HepG2 (cell line): ENCODE measurements at regions not wholly inside any gene's neighbourhood (a gene's known extent, or its start where the extent isn't known, plus 50 kb on each side); places are given as distances from the start of the nearest gene placed in this dataset.

Source experiments
- ATAC-seq: fragments of 200-7000 bp; cut with Tn5 transposase; 3 replicates; pipeline ENCODE4 v1.9.1; 2020; ENCODE audit warnings: mild to moderate bottlenecking, moderate library complexity
- BruUV-seq: library from RNA; stranded (reverse); fragments of 400-500 nt; replicated peaks from 2 replicates; lab custom pipeline; 2021; lab: Mats Ljungman, UMichigan
- CTCF ChIA-PET: fragments of 300-600 bp; formaldehyde crosslinking; extraction: SDS; loops from one replicate; lab custom pipeline; 2021; ENCODE audit warnings: low total read pairs, inconsistent platforms, low intra/inter-chr PET ratio; lab: Yijun Ruan, JAX
- POLR2A ChIA-PET: fragments of 350-600 bp; sonication (Branson Sonifier 250); formaldehyde crosslinking; loops from one replicate; lab custom pipeline; 2020; ENCODE audit warnings: antibody characterized with exemption, inconsistent platforms; lab: Yijun Ruan, JAX
- DNase-seq: peaks from one replicate; pipeline ENCODE4 v3.0.0-alpha.2; 2015; ENCODE audit warnings: low spot score
- FAIRE-seq: peaks from 3 replicates; lab custom pipeline; 2011; peaks lifted over from hg19 to GRCh38; lab: Jason Lieb, UNC
- H2AFZ ChIP-seq: one replicate; pipeline ENCODE4 v1.6.1; 2011; ENCODE audit warnings: low read length, inconsistent platforms
- H3K27ac ChIP-seq: fragments of 300-600 bp; 3 replicates; pipeline ENCODE4 v1.8.0; 2011; ENCODE audit warnings: mixed run types, mild to moderate bottlenecking, mixed read lengths, low read length, inconsistent platforms; ENCODE audit not compliant: insufficient read depth; ENCODE audit errors: extremely low read length
- H3K27me3 ChIP-seq, 2 experiments: fragments of 200-600 bp in 1 of 2; 2 replicates in 1 of 2; 3 replicates in 1 of 2; pipeline versions ENCODE4 v1.6.0 to v1.8.0; 2011; ENCODE audit warnings: low read length in 2 of 2, mild to moderate bottlenecking in 2 of 2, moderate library complexity in 2 of 2, inconsistent platforms in 1 of 2; ENCODE audit not compliant: insufficient read depth in 2 of 2, control insufficient read depth in 1 of 2
- H3K36me3 ChIP-seq, 2 experiments: fragments of 200-600 bp in 1 of 2; replicated peaks in 1 of 2; 2 replicates in 1 of 2; 3 replicates in 1 of 2; pipeline versions ENCODE4 v1.5.1 to v1.8.0; 2011; ENCODE audit warnings: low read length in 2 of 2, inconsistent platforms in 1 of 2; ENCODE audit not compliant: insufficient read depth in 2 of 2, control insufficient read depth in 1 of 2
- H3K4me1 ChIP-seq: 2 replicates; pipeline ENCODE4 v1.5.1; 2012; ENCODE audit warnings: low read length, inconsistent platforms; ENCODE audit not compliant: insufficient read depth
- H3K4me2 ChIP-seq: 2 replicates; pipeline ENCODE4 v1.6.0; 2011; ENCODE audit warnings: low read depth, low read length, inconsistent platforms
- H3K4me3 ChIP-seq, 3 experiments: fragments of 200-600 bp in 1 of 3; sonication (generic), shearing (Covaris generic) in 1 of 3; replicated peaks in 1 of 3; 2 replicates each; pipeline ENCODE4 v1.5.1; 2011 to 2016; ENCODE audit warnings: low read length in 3 of 3, inconsistent platforms in 2 of 3, low read depth in 2 of 3, mild to moderate bottlenecking in 2 of 3, control low read depth in 1 of 3, mixed read lengths in 1 of 3; ENCODE audit not compliant: insufficient read depth in 1 of 3
- H3K79me2 ChIP-seq: one replicate; pipeline ENCODE4 v1.6.1; 2011; ENCODE audit warnings: low read length, inconsistent platforms; ENCODE audit not compliant: insufficient read depth
- H3K9ac ChIP-seq: 2 replicates; pipeline ENCODE4 v1.6.0; 2011; ENCODE audit warnings: mild to moderate bottlenecking, low read depth, low read length, inconsistent platforms; ENCODE audit not compliant: insufficient read depth
- H3K9me3 ChIP-seq: 2 replicates; pipeline ENCODE4 v1.5.1; 2012; ENCODE audit warnings: mild to moderate bottlenecking, low read length
- H4K20me1 ChIP-seq: 2 replicates; pipeline ENCODE4 v1.6.0; 2011; ENCODE audit warnings: inconsistent platforms, mild to moderate bottlenecking, low read length, moderate library complexity; ENCODE audit not compliant: insufficient read depth
- ADNP ChIP-seq: sonication (generic); formaldehyde crosslinking; IDR thresholded peaks from 2 replicates; pipeline ENCODE4 v1.4.0; 2020; ENCODE audit warnings: missing genetic modification reagents
- ELF4 ChIP-seq: sonication (generic); formaldehyde crosslinking; IDR thresholded peaks from 2 replicates; pipeline ENCODE4 v1.5.0; 2020; ENCODE audit warnings: missing genetic modification reagents, mild to moderate bottlenecking, moderate library complexity, borderline replicate concordance
- FOXK2 ChIP-seq: fragments of 450-650 bp; IDR thresholded peaks from 2 replicates; pipeline ENCODE4 v1.6.1; 2016
- HMGXB4 ChIP-seq, 2 experiments: sonication (generic) in 1 of 2; formaldehyde crosslinking in 1 of 2; IDR thresholded peaks; 2 replicates each; pipeline versions ENCODE4 v1.4.0 to v1.6.1; 2018 to 2020; ENCODE audit warnings: missing genetic modification reagents in 2 of 2, borderline replicate concordance in 1 of 2, low read depth in 1 of 2, mild to moderate bottlenecking in 1 of 2, missing biosample characterization in 1 of 2
- JUNB ChIP-seq: sonication (generic); formaldehyde crosslinking; IDR thresholded peaks from 2 replicates; pipeline ENCODE4 v1.8.0; 2022; ENCODE audit warnings: missing genetic modification reagents, mild to moderate bottlenecking, borderline replicate concordance
- LRRFIP1 ChIP-seq: sonication (generic); formaldehyde crosslinking; conservative IDR thresholded peaks from 2 replicates; pipeline ENCODE4 v1.4.0; 2020; ENCODE audit warnings: missing genetic modification reagents
- RARA ChIP-seq: IDR thresholded peaks from 2 replicates; pipeline ENCODE4 v1.6.1; 2016; ENCODE audit warnings: missing genetic modification reagents, missing compliant biosample characterization
- TBX2 ChIP-seq: sonication (generic); formaldehyde crosslinking; IDR thresholded peaks from 2 replicates; pipeline ENCODE4 v1.5.0; 2020; ENCODE audit warnings: missing genetic modification reagents, mild to moderate bottlenecking, borderline replicate concordance
- ZNF549 ChIP-seq: sonication (generic); formaldehyde crosslinking; IDR thresholded peaks from 2 replicates; pipeline ENCODE4 v1.5.0; 2020; ENCODE audit warnings: missing genetic modification reagents
- WGBS: methylation state at CpG from one replicate; pipeline ENCODE4 v1.1.6; 2017; ENCODE audit warnings: low lambda C conversion rate; 5-methylcytosine and 5-hydroxymethylcytosine counted together
- in situ Hi-C: cut with HindIII; loops from 2 replicates; pipeline ENCODE4 v1.10.0; 2017; ENCODE audit warnings: low pct_unique_long_range_greater_than_20kb; ENCODE audit not compliant: extremely low pct_ligation_motif_present
- intact Hi-C: fragments of 100-400 bp; cut with micrococcal nuclease; formaldehyde crosslinking; loops from one replicate; pipeline ENCODE4 v1.10.0; 2022; ENCODE audit not compliant: unreplicated experiment
- TF ChIP-seq, protein P1 (sequence below): sonication (generic); formaldehyde crosslinking; conservative IDR thresholded peaks from 2 replicates; pipeline ENCODE4 v1.8.0; 2022; ENCODE audit warnings: low read depth, missing genetic modification reagents

DNA sequence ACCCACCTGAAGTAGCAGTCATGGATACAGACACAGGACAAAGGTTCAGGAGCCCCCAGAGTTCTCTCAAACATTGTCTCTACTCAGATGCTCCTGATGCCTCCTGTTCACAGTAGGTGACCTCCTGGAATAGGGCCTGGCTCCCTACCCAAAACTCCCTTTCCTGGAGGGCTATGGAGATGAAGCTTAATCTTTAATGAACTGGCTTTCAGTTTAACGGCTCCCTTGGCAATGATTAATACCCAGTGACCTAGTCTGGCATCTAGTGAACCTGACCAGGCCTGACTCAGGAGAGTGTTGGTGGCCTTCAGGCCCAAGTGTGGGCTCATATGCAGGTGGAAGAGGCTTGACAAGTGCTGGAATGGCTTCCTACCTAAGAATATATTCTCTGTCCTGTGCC, 65.2 kb upstream of the TRABD2B start:
- BruUV-seq = no TSS peak
- POLR2A ChIA-PET = no interaction called here
- no peak overlapping the region for H3K4me2 ChIP-seq
- intact Hi-C loops (no loop called here), in situ Hi-C loops (no loop called here)
- no peak for ATAC-seq
- no peak overlapping the region for H3K4me3 ChIP-seq
- peaks cover 8% of the 10 kb centered on the region; the same call in 1 of the 2 replicates for H3K4me1 ChIP-seq
- no peaks in the 10 kb centered on the region for H3K9me3 ChIP-seq
- DNase-seq = no peak
- H2AFZ ChIP-seq = no peak overlapping the region
- FAIRE-seq = no peak
- TF ChIP-seq HMGXB4 (CRISPR knock-in tag; IDR thresholded peaks at IDR 0.05; ENCODE audit: borderline replicate concordance in 1 of 2, low read depth in 1 of 2) (no peak), ELF4 (CRISPR knock-in tag) (no peak), TBX2 (CRISPR knock-in tag) (no peak), ZNF549 (CRISPR knock-in tag) (no peak), LRRFIP1 (CRISPR knock-in tag) (no peak), FOXK2 (no peak), RARA (CRISPR knock-in tag) (no peak), JUNB (no peak), ADNP (CRISPR knock-in tag) (no peak)
- TF ChIP-seq, protein P1, sequence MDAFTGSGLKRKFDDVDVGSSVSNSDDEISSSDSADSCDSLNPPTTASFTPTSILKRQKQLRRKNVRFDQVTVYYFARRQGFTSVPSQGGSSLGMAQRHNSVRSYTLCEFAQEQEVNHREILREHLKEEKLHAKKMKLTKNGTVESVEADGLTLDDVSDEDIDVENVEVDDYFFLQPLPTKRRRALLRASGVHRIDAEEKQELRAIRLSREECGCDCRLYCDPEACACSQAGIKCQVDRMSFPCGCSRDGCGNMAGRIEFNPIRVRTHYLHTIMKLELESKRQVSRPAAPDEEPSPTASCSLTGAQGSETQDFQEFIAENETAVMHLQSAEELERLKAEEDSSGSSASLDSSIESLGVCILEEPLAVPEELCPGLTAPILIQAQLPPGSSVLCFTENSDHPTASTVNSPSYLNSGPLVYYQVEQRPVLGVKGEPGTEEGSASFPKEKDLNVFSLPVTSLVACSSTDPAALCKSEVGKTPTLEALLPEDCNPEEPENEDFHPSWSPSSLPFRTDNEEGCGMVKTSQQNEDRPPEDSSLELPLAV (CRISPR knock-in tag) = no peak
- WGBS = 0% methylated on average over 1 of the region's 1 CpG
- H3K27ac ChIP-seq = no peak overlapping the region
- H3K27me3 ChIP-seq = no peaks in the 10 kb centered on the region
- no peaks in the 10 kb centered on the region for H3K36me3 ChIP-seq
- H3K9ac ChIP-seq = no peak overlapping the region
- no peaks in the 10 kb centered on the region for H3K79me2 ChIP-seq
- CTCF ChIA-PET = no interaction called here
- H4K20me1 ChIP-seq = no peaks in the 10 kb centered on the region
